Uterus (tissue), 2 donors: ENCODE measurements at regions not wholly inside any gene's neighbourhood (a gene's known extent, or its start where the extent isn't known, plus 50 kb on each side); places are given as distances from the start of the nearest gene placed in this dataset.

Experiments
- POLR2A ChIP-seq, 2 donors: fragments of 450-650 bp; IDR thresholded peaks; one replicate each; pipeline ENCODE4 v1.6.1; 2016; ENCODE audit warnings: antibody characterized with exemption in 2 of 2, mild to moderate bottlenecking in 1 of 2, moderate library complexity in 1 of 2
- TF ChIP-seq, protein P1 (sequence below), 4 experiments: fragments of 200-600 bp in 2 of 4; fragments of 450-650 bp in 2 of 4; sonication (generic) in 2 of 4; IDR thresholded peaks; one replicate each; pipeline ENCODE4 v1.5.1; 2016 to 2019; ENCODE audit warnings: antibody characterized with exemption in 4 of 4, mild to moderate bottlenecking in 2 of 4, moderate library complexity in 1 of 4

DNA sequence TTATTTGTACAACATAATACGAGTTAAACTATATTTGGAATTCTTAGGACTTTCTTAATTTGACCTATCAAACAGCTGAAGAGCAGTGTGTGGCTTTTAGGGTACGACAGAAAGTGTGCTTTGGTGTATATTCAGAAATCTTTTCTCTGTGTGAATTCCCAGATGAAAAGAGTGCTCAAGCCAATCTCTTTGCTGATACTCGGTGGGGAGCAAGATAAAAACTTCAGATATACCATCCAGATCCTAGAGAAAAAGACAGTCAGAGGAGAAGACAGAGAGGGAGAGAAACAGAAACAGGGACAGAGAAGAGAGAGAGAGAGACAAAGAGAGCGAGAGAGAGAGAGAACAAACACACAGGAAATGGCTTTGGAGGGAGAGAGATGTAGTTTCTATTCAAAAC lies 658.3 kb upstream of the CPEB2 start:
- TF ChIP-seq, protein P1, sequence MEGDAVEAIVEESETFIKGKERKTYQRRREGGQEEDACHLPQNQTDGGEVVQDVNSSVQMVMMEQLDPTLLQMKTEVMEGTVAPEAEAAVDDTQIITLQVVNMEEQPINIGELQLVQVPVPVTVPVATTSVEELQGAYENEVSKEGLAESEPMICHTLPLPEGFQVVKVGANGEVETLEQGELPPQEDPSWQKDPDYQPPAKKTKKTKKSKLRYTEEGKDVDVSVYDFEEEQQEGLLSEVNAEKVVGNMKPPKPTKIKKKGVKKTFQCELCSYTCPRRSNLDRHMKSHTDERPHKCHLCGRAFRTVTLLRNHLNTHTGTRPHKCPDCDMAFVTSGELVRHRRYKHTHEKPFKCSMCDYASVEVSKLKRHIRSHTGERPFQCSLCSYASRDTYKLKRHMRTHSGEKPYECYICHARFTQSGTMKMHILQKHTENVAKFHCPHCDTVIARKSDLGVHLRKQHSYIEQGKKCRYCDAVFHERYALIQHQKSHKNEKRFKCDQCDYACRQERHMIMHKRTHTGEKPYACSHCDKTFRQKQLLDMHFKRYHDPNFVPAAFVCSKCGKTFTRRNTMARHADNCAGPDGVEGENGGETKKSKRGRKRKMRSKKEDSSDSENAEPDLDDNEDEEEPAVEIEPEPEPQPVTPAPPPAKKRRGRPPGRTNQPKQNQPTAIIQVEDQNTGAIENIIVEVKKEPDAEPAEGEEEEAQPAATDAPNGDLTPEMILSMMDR (IDR thresholded peaks at IDR 0.05): no peak
- TF ChIP-seq POLR2A (IDR thresholded peaks at IDR 0.05): no peak
